A549 (cell line): ENCODE measurements at regions not wholly inside any gene's neighbourhood (a gene's known extent, or its start where the extent isn't known, plus 50 kb on each side); places are given as distances from the start of the nearest gene placed in this dataset.

Source experiments
- POLR2A ChIP-seq: IDR thresholded peaks from 2 replicates; pipeline ENCODE4 v1.6.1; 2012; ENCODE audit warnings: mild to moderate bottlenecking, low read length
- TF ChIP-seq, protein P1 (sequence below): fragments of >200 bp; sonication (Bioruptor Twin); formaldehyde crosslinking; IDR thresholded peaks from 3 replicates; pipeline ENCODE4 v1.5.1; 2016
- TF ChIP-seq, protein P2 (sequence below): fragments of 200-600 bp; sonication (generic); IDR thresholded peaks from 2 replicates; pipeline ENCODE4 v1.6.1; 2016; ENCODE audit warnings: antibody characterized with exemption, mild to moderate bottlenecking, moderate library complexity

DNA sequence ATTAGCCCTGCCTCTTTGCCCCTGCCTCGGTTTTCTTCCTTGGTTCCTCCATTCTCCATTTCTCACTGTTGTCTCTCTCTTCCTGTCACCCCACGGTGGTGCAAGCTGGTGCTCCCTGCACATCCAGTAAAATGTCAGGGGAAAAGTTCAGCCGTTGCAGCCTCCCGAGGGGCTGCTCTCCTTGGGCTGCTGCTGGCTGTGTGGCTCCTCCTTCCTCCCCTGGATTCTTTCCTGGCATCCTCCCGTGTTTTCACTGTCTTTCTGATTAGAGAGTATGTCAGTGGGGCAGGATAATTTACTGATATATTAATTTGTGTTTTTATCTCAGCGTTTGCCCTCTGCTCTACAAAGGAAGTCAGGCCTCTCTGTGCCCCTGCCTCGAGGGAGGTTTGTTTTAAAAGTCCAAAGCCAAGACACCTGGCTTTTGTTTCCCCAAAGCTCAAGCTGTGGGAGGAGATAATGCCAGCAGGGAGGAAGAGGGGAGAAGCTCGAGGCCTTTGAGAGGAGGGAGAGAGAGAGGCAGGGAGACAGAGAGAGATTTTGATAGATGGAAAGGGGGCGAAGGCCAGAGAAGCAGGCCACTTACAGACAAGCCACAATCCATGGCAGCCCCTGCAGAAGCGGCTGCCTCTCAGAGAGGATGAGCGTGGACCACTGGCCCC, 150.3 kb upstream of the NR2F2 start:
- TF ChIP-seq, protein P1, sequence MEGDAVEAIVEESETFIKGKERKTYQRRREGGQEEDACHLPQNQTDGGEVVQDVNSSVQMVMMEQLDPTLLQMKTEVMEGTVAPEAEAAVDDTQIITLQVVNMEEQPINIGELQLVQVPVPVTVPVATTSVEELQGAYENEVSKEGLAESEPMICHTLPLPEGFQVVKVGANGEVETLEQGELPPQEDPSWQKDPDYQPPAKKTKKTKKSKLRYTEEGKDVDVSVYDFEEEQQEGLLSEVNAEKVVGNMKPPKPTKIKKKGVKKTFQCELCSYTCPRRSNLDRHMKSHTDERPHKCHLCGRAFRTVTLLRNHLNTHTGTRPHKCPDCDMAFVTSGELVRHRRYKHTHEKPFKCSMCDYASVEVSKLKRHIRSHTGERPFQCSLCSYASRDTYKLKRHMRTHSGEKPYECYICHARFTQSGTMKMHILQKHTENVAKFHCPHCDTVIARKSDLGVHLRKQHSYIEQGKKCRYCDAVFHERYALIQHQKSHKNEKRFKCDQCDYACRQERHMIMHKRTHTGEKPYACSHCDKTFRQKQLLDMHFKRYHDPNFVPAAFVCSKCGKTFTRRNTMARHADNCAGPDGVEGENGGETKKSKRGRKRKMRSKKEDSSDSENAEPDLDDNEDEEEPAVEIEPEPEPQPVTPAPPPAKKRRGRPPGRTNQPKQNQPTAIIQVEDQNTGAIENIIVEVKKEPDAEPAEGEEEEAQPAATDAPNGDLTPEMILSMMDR: no peak
- TF ChIP-seq, protein P2, sequence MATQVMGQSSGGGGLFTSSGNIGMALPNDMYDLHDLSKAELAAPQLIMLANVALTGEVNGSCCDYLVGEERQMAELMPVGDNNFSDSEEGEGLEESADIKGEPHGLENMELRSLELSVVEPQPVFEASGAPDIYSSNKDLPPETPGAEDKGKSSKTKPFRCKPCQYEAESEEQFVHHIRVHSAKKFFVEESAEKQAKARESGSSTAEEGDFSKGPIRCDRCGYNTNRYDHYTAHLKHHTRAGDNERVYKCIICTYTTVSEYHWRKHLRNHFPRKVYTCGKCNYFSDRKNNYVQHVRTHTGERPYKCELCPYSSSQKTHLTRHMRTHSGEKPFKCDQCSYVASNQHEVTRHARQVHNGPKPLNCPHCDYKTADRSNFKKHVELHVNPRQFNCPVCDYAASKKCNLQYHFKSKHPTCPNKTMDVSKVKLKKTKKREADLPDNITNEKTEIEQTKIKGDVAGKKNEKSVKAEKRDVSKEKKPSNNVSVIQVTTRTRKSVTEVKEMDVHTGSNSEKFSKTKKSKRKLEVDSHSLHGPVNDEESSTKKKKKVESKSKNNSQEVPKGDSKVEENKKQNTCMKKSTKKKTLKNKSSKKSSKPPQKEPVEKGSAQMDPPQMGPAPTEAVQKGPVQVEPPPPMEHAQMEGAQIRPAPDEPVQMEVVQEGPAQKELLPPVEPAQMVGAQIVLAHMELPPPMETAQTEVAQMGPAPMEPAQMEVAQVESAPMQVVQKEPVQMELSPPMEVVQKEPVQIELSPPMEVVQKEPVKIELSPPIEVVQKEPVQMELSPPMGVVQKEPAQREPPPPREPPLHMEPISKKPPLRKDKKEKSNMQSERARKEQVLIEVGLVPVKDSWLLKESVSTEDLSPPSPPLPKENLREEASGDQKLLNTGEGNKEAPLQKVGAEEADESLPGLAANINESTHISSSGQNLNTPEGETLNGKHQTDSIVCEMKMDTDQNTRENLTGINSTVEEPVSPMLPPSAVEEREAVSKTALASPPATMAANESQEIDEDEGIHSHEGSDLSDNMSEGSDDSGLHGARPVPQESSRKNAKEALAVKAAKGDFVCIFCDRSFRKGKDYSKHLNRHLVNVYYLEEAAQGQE: no peak
- TF ChIP-seq POLR2A: no peak
